ENCODE measurements at regions not wholly inside any gene's neighbourhood (a gene's known extent, or its start where the extent isn't known, plus 50 kb on each side); places are given as distances from the start of the nearest gene placed in this dataset.

GRCh38 chr16:80082906-80083305 is 457.9 kb upstream of the DYNLRB2 start:
- H3K27ac ChIP-seq (ENCODE audit: low read length, poor library complexity, severe bottlenecking), result no peak overlapping the region
- no peak overlapping the region for H3K9ac ChIP-seq (ENCODE audit: low read length)
- no peak overlapping the region for H3K23ac ChIP-seq (ENCODE audit: low read length in 2 of 2)
- peaks cover 0 to 8% of the 10 kb centered on the region in 2 experiments for H3K27me3 ChIP-seq (ENCODE audit: control insufficient read depth in 1 of 2, insufficient read depth in 1 of 2, low read length in 2 of 2)
- H2BK5ac ChIP-seq (ENCODE audit: low read depth, low read length, poor library complexity, severe bottlenecking), result no peak overlapping the region
- no peak overlapping the region for H3K14ac ChIP-seq (ENCODE audit: low read length in 2 of 2)
- H4K91ac ChIP-seq (ENCODE audit: low read length), result no peak overlapping the region
- no peak for DNase-seq
- H3K4ac ChIP-seq (ENCODE audit: low read depth in 1 of 2, low read length in 2 of 2), result no peak overlapping the region
- H4K8ac ChIP-seq (ENCODE audit: low read length), result no peak overlapping the region
- no peak overlapping the region for H2AFZ ChIP-seq (ENCODE audit: low read depth, low read length)
- peaks cover 7% of the 10 kb centered on the region for H3K4me1 ChIP-seq (ENCODE audit: control insufficient read depth, insufficient read depth, low read depth, low read length)
- H3K18ac ChIP-seq (ENCODE audit: low read depth in 1 of 2, low read length in 2 of 2), result no peak overlapping the region
- H2BK15ac ChIP-seq (ENCODE audit: low read depth, poor library complexity, severe bottlenecking), result no peak overlapping the region
- no peak overlapping the region for H3K4me2 ChIP-seq (ENCODE audit: low read length, poor library complexity, severe bottlenecking)
- H3K36me3 ChIP-seq (ENCODE audit: control insufficient read depth in 1 of 2, insufficient read depth in 2 of 2, low read depth in 1 of 2, low read length in 2 of 2), result no peaks in the 10 kb centered on the region
- no peaks in the 10 kb centered on the region for H3K9me3 ChIP-seq (ENCODE audit: control insufficient read depth, low read length)
- H2BK120ac ChIP-seq (ENCODE audit: low read depth, low read length), result no peak overlapping the region
- H2BK12ac ChIP-seq (ENCODE audit: low read length in 2 of 2), result no peak overlapping the region
- H3K79me1 ChIP-seq (replicated peaks; ENCODE audit: low read length, poor library complexity, severe bottlenecking), result no peaks in the 10 kb centered on the region
- H2AK5ac ChIP-seq (ENCODE audit: low read length, severe bottlenecking), result no peak overlapping the region
- no peak overlapping the region for H3K4me3 ChIP-seq (ENCODE audit: insufficient read depth in 1 of 2, low read depth in 1 of 2, low read length in 2 of 2)

GRCh38 chr16:80081846-80082245 is 458.9 kb upstream of the DYNLRB2 start:
- Histone ChIP-seq H3K79me1 (replicated peaks; ENCODE audit: low read length, poor library complexity, severe bottlenecking) (no peaks in the 10 kb centered on the region), H3K36me3 (ENCODE audit: control insufficient read depth in 1 of 2, insufficient read depth in 2 of 2, low read depth in 1 of 2, low read length in 2 of 2) (no peaks in the 10 kb centered on the region), H3K27ac (ENCODE audit: low read length, poor library complexity, severe bottlenecking) (no peak overlapping the region), H3K23ac (ENCODE audit: low read length in 2 of 2) (no peak overlapping the region), H2BK120ac (ENCODE audit: low read depth, low read length) (no peak overlapping the region), H3K9me3 (ENCODE audit: control insufficient read depth, low read length) (no peaks in the 10 kb centered on the region), H4K8ac (ENCODE audit: low read length) (no peak overlapping the region), H3K4ac (ENCODE audit: low read depth in 1 of 2, low read length in 2 of 2) (no peak overlapping the region), H3K18ac (ENCODE audit: low read depth in 1 of 2, low read length in 2 of 2) (no peak overlapping the region), H2AK5ac (ENCODE audit: low read length, severe bottlenecking) (no peak overlapping the region), H4K91ac (ENCODE audit: low read length) (no peak overlapping the region), H3K27me3 (ENCODE audit: control insufficient read depth in 1 of 2, insufficient read depth in 1 of 2, low read length in 2 of 2) (peaks cover 0 to 8% of the 10 kb centered on the region in 2 experiments), H3K4me2 (ENCODE audit: low read length, poor library complexity, severe bottlenecking) (no peak overlapping the region), H2AFZ (ENCODE audit: low read depth, low read length) (no peak overlapping the region), H3K4me1 (ENCODE audit: control insufficient read depth, insufficient read depth, low read depth, low read length) (peaks cover 7% of the 10 kb centered on the region), H3K9ac (ENCODE audit: low read length) (no peak overlapping the region), H2BK15ac (ENCODE audit: low read depth, poor library complexity, severe bottlenecking) (no peak overlapping the region), H2BK12ac (ENCODE audit: low read length in 2 of 2) (peak overlapping the region in 1 of 2 experiments; percentile 29), H3K14ac (ENCODE audit: low read length in 2 of 2) (no peak overlapping the region), H3K4me3 (ENCODE audit: insufficient read depth in 1 of 2, low read depth in 1 of 2, low read length in 2 of 2) (no peak overlapping the region), H2BK5ac (ENCODE audit: low read depth, low read length, poor library complexity, severe bottlenecking) (no peak overlapping the region)
- WGBS, result 51% methylated on average over 5 of the region's 5 CpGs
- DNase-seq, result no peak

GRCh38 chr16:80080287-80080851 is 460.4 kb upstream of the DYNLRB2 start:
- Histone ChIP-seq H3K9me3 (ENCODE audit: control insufficient read depth, low read length) (no peaks in the 10 kb centered on the region), H3K36me3 (ENCODE audit: control insufficient read depth in 1 of 2, insufficient read depth in 2 of 2, low read depth in 1 of 2, low read length in 2 of 2) (no peaks in the 10 kb centered on the region), H3K4me3 (ENCODE audit: insufficient read depth in 1 of 2, low read depth in 1 of 2, low read length in 2 of 2) (no peak overlapping the region), H3K27ac (ENCODE audit: low read length, poor library complexity, severe bottlenecking) (no peak overlapping the region), H3K27me3 (ENCODE audit: control insufficient read depth in 1 of 2, insufficient read depth in 1 of 2, low read length in 2 of 2) (peaks cover 0 to 8% of the 10 kb centered on the region in 2 experiments), H3K18ac (ENCODE audit: low read depth in 1 of 2, low read length in 2 of 2) (no peak overlapping the region), H2AFZ (ENCODE audit: low read depth, low read length) (no peak overlapping the region), H2BK5ac (ENCODE audit: low read depth, low read length, poor library complexity, severe bottlenecking) (no peak overlapping the region), H3K9ac (ENCODE audit: low read length) (no peak overlapping the region), H2BK120ac (ENCODE audit: low read depth, low read length) (no peak overlapping the region), H3K4me1 (ENCODE audit: control insufficient read depth, insufficient read depth, low read depth, low read length) (peaks cover 7% of the 10 kb centered on the region), H4K8ac (ENCODE audit: low read length) (no peak overlapping the region), H3K4me2 (ENCODE audit: low read length, poor library complexity, severe bottlenecking) (no peak overlapping the region), H3K4ac (ENCODE audit: low read depth in 1 of 2, low read length in 2 of 2) (no peak overlapping the region), H3K79me1 (replicated peaks; ENCODE audit: low read length, poor library complexity, severe bottlenecking) (no peaks in the 10 kb centered on the region), H2BK12ac (ENCODE audit: low read length in 2 of 2) (no peak overlapping the region), H3K23ac (ENCODE audit: low read length in 2 of 2) (no peak overlapping the region), H3K14ac (ENCODE audit: low read length in 2 of 2) (no peak overlapping the region), H2BK15ac (ENCODE audit: low read depth, poor library complexity, severe bottlenecking) (no peak overlapping the region), H2AK5ac (ENCODE audit: low read length, severe bottlenecking) (no peak overlapping the region), H4K91ac (ENCODE audit: low read length) (no peak overlapping the region)
- 100% methylated on average over 2 of the region's 2 CpGs for WGBS
- no peak for DNase-seq

GRCh38 chr16:80079072-80079471 is 461.7 kb upstream of the DYNLRB2 start:
- H3K27ac ChIP-seq (ENCODE audit: low read length, poor library complexity, severe bottlenecking), result peak overlapping the region; percentile 50
- H2AK5ac ChIP-seq (ENCODE audit: low read length, severe bottlenecking), result no peak overlapping the region
- H2BK15ac ChIP-seq (ENCODE audit: low read depth, poor library complexity, severe bottlenecking), result no peak overlapping the region
- H3K4me3 ChIP-seq (ENCODE audit: insufficient read depth in 1 of 2, low read depth in 1 of 2, low read length in 2 of 2), result no peak overlapping the region
- no peak overlapping the region for H3K14ac ChIP-seq (ENCODE audit: low read length in 2 of 2)
- no peaks in the 10 kb centered on the region for H3K79me1 ChIP-seq (replicated peaks; ENCODE audit: low read length, poor library complexity, severe bottlenecking)
- H4K91ac ChIP-seq (ENCODE audit: low read length), result no peak overlapping the region
- peaks cover 1% of the 10 kb centered on the region for H3K4me1 ChIP-seq (ENCODE audit: control insufficient read depth, insufficient read depth, low read depth, low read length)
- DNase-seq, result no peak
- peaks cover 0 to 8% of the 10 kb centered on the region in 2 experiments for H3K27me3 ChIP-seq (ENCODE audit: control insufficient read depth in 1 of 2, insufficient read depth in 1 of 2, low read length in 2 of 2)
- no peak overlapping the region for H3K9ac ChIP-seq (ENCODE audit: low read length)
- no peak overlapping the region for H2AFZ ChIP-seq (ENCODE audit: low read depth, low read length)
- H3K4me2 ChIP-seq (ENCODE audit: low read length, poor library complexity, severe bottlenecking), result no peak overlapping the region
- H3K9me3 ChIP-seq (ENCODE audit: control insufficient read depth, low read length), result no peaks in the 10 kb centered on the region
- H3K18ac ChIP-seq (ENCODE audit: low read depth in 1 of 2, low read length in 2 of 2), result no peak overlapping the region
- no peak overlapping the region for H3K23ac ChIP-seq (ENCODE audit: low read length in 2 of 2)
- no peak overlapping the region for H4K8ac ChIP-seq (ENCODE audit: low read length)
- H3K36me3 ChIP-seq (ENCODE audit: control insufficient read depth in 1 of 2, insufficient read depth in 2 of 2, low read depth in 1 of 2, low read length in 2 of 2), result no peaks in the 10 kb centered on the region
- H2BK12ac ChIP-seq (ENCODE audit: low read length in 2 of 2), result no peak overlapping the region
- no peak overlapping the region for H2BK120ac ChIP-seq (ENCODE audit: low read depth, low read length)
- 96% methylated on average over 3 of the region's 3 CpGs for WGBS
- no peak overlapping the region for H2BK5ac ChIP-seq (ENCODE audit: low read depth, low read length, poor library complexity, severe bottlenecking)
- no peak overlapping the region for H3K4ac ChIP-seq (ENCODE audit: low read depth in 1 of 2, low read length in 2 of 2)
